CD4-positive, alpha-beta T cell (primary cell): ENCODE measurements at regions not wholly inside any gene's neighbourhood (a gene's known extent, or its start where the extent isn't known, plus 50 kb on each side); places are given as distances from the start of the nearest gene placed in this dataset.

Experiments
- ATAC-seq: fragments of 200-7000 bp; cut with Tn5 transposase; one replicate; pipeline ENCODE4 v1.10.0; 2022; ENCODE audit warnings: mild to moderate bottlenecking; ENCODE audit not compliant: poor library complexity
- CTCF ChIA-PET: fragments of 350-600 bp; sonication (Branson Sonifier 250); formaldehyde crosslinking; loops from one replicate; lab custom pipeline; 2021; ENCODE audit warnings: antibody characterized with exemption, inconsistent platforms; lab: Charles Lee
- POLR2A ChIA-PET: fragments of 350-600 bp; sonication (Branson Sonifier 250); formaldehyde crosslinking; loops from one replicate; lab custom pipeline; 2021; ENCODE audit warnings: antibody characterized with exemption, inconsistent platforms; lab: Charles Lee
- DNase-seq, 14 experiments: peaks; one replicate each; pipeline ENCODE4 v3.0.0-alpha.2; 2013 to 2020; ENCODE audit warnings: mixed read lengths in 2 of 14
- H3K27ac ChIP-seq, 2 donors: one replicate each; pipeline versions ENCODE4 v1.5.1 to v1.7.0; 2013; ENCODE audit warnings: low read length in 2 of 2, low read depth in 1 of 2, mild to moderate bottlenecking in 1 of 2
- H3K27me3 ChIP-seq, 2 experiments: 1 replicate in 1 of 2; 2 replicates in 1 of 2; pipeline versions ENCODE4 v1.6.1 to v1.7.0; 2013; ENCODE audit warnings: low read length in 2 of 2, control low read depth in 1 of 2, mild to moderate bottlenecking in 1 of 2, moderate library complexity in 1 of 2; ENCODE audit not compliant: insufficient read depth in 2 of 2, control insufficient read depth in 1 of 2
- H3K36me3 ChIP-seq: one replicate; pipeline ENCODE4 v1.6.1; 2013; ENCODE audit warnings: low read length, control low read depth; ENCODE audit not compliant: insufficient read depth
- H3K4me1 ChIP-seq: one replicate; pipeline ENCODE4 v1.6.1; 2013; ENCODE audit warnings: low read length, control low read depth; ENCODE audit not compliant: insufficient read depth
- H3K4me3 ChIP-seq: one replicate; pipeline ENCODE4 v1.5.1; 2013; ENCODE audit warnings: mild to moderate bottlenecking, low read length, moderate library complexity
- H3K9me3 ChIP-seq, 2 experiments: 1 replicate in 1 of 2; 2 replicates in 1 of 2; pipeline versions ENCODE4 v1.6.1 to v1.7.0; 2013; ENCODE audit warnings: low read length in 2 of 2, mild to moderate bottlenecking in 2 of 2, control low read depth in 1 of 2, moderate library complexity in 1 of 2; ENCODE audit not compliant: control insufficient read depth in 1 of 2, insufficient read depth in 1 of 2
- H3K27ac Mint-ChIP-seq: one replicate; pipeline ENCODE4 v1.8.0; 2020; ENCODE audit warnings: mixed read lengths
- H3K27me3 Mint-ChIP-seq: one replicate; pipeline ENCODE4 v1.8.0; 2021; ENCODE audit warnings: mixed read lengths
- H3K36me3 Mint-ChIP-seq: one replicate; pipeline ENCODE4 v1.8.0; 2021; ENCODE audit warnings: low read depth, mixed read lengths
- H3K4me1 Mint-ChIP-seq: one replicate; pipeline ENCODE4 v1.8.0; 2021; ENCODE audit warnings: low read depth, mixed read lengths
- H3K4me3 Mint-ChIP-seq: one replicate; pipeline ENCODE4 v1.8.0; 2020; ENCODE audit warnings: mild to moderate bottlenecking, mixed read lengths
- H3K9me3 Mint-ChIP-seq: one replicate; pipeline ENCODE4 v1.8.0; 2020; ENCODE audit warnings: mixed read lengths
- CTCF ChIP-seq: fragments of 200-600 bp; IDR thresholded peaks from one replicate; pipeline ENCODE4 v1.8.0; 2022; ENCODE audit warnings: antibody characterized with exemption, mild to moderate bottlenecking
- intact Hi-C, 2 experiments: fragments of 100-400 bp; cut with DNase I in 1 of 2; cut with micrococcal nuclease in 1 of 2; formaldehyde crosslinking; loops; one replicate each; pipeline versions ENCODE4 v1.15.1 to v1.9.0; 2023 to 2025; cut with DNase I, micrococcal nuclease

- intact Hi-C loops = no loop called here
- DNase-seq (no peak), ATAC-seq (no peak)
- no peaks in the 10 kb centered on the region for H3K4me1 Mint-ChIP-seq
- no peak overlapping the region for H3K4me3 ChIP-seq
- H3K9me3 Mint-ChIP-seq = peaks cover 15% of the 10 kb centered on the region
- H3K27me3 Mint-ChIP-seq = no peaks in the 10 kb centered on the region
- no peak overlapping the region for H3K27ac ChIP-seq
- no peak overlapping the region for H3K4me3 Mint-ChIP-seq
- no peaks in the 10 kb centered on the region for H3K27me3 ChIP-seq
- H3K27ac Mint-ChIP-seq = no peak overlapping the region
- peaks cover 0 to 4% of the 10 kb centered on the region in 2 experiments for H3K9me3 ChIP-seq
- H3K36me3 ChIP-seq = no peaks in the 10 kb centered on the region
- no peaks in the 10 kb centered on the region for H3K36me3 Mint-ChIP-seq
- no peak for TF ChIP-seq CTCF
- CTCF ChIA-PET = interaction anchor here (0.5 kb wide), 1 partner anchor 14 kb away, joined by 3 read pairs; no protein-coding TSS in a partner anchor
- POLR2A ChIA-PET = no interaction called here
- H3K4me1 ChIP-seq = no peaks in the 10 kb centered on the region
These were observed 765.9 kb downstream of the NR2F2 start for GRCh38 chr15:97096303-97096835.

GRCh38 chr15:97099040-97099439 lies 768.5 kb downstream of the NR2F2 start:
- ChIA-PET CTCF (no interaction called here), POLR2A (no interaction called here)
- TF ChIP-seq CTCF = no peak
- peaks cover 4% of the 10 kb centered on the region in 2 experiments for H3K9me3 ChIP-seq
- Mint-ChIP-seq H3K4me3 (no peak overlapping the region), H3K4me1 (no peaks in the 10 kb centered on the region), H3K27ac (no peak overlapping the region), H3K27me3 (no peaks in the 10 kb centered on the region), H3K9me3 (peaks cover 16% of the 10 kb centered on the region), H3K36me3 (no peaks in the 10 kb centered on the region)
- H3K27ac ChIP-seq = no peak overlapping the region
- no peaks in the 10 kb centered on the region for H3K27me3 ChIP-seq
- intact Hi-C loops = no loop called here
- no peaks in the 10 kb centered on the region for H3K4me1 ChIP-seq
- H3K4me3 ChIP-seq = no peak overlapping the region
- H3K36me3 ChIP-seq = no peaks in the 10 kb centered on the region
- ATAC-seq (no peak), DNase-seq (no peak)

GRCh38 chr15:97101572-97101971 lies 771.1 kb downstream of the NR2F2 start:
- intact Hi-C loops = no loop called here
- Mint-ChIP-seq H3K27me3 (no peaks in the 10 kb centered on the region), H3K27ac (no peak overlapping the region), H3K4me1 (no peaks in the 10 kb centered on the region), H3K36me3 (no peaks in the 10 kb centered on the region), H3K4me3 (no peak overlapping the region), H3K9me3 (peaks cover 20% of the 10 kb centered on the region)
- H3K9me3 ChIP-seq = peaks cover 4% of the 10 kb centered on the region in 2 experiments
- no peaks in the 10 kb centered on the region for H3K27me3 ChIP-seq
- no peaks in the 10 kb centered on the region for H3K36me3 ChIP-seq
- ChIA-PET POLR2A (no interaction called here), CTCF (no interaction called here)
- ATAC-seq (no peak), DNase-seq (no peak)
- H3K4me1 ChIP-seq = no peaks in the 10 kb centered on the region
- no peak overlapping the region for H3K4me3 ChIP-seq
- H3K27ac ChIP-seq = no peak overlapping the region
- TF ChIP-seq CTCF = no peak
